HG03575 (cell line): ENCODE measurements at regions not wholly inside any gene's neighbourhood (a gene's known extent, or its start where the extent isn't known, plus 50 kb on each side); places are given as distances from the start of the nearest gene placed in this dataset.
"Not testable (repeated sequence)": the region's sequence is repeated elsewhere in the genome, so short reads cannot be mapped to it uniquely, and the experiment has no call there.

ENCODE experiments used
- ATAC-seq: cut with Tn5 transposase; IDR thresholded peaks from one replicate; pipeline ENCODE4 v1.9.1; 2021; ENCODE audit not compliant: unreplicated experiment, insufficient number of reproducible peaks, low FRiP score; ENCODE audit errors: extremely low read depth

DNA sequence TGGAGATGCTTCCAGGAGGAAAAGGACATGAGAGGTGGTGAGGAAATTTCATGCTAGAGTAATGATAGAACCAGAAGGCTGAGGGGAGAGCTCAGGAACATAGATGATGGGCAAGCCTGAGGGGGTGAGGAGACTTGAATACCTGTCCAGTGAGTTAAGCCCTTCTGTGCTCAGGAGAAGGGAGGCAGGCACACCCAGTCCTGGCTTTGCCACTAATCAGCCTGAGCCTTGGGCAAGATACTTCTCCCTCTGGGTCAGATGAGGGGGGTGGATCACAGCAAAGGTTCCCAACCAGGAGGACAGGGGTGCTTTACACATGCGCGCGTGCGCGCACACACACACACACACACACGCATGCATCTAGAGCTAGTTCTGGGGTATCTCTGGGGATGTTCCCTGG is 60.5 kb upstream of the KCNK12 start:
- no peak for ATAC-seq

DNA sequence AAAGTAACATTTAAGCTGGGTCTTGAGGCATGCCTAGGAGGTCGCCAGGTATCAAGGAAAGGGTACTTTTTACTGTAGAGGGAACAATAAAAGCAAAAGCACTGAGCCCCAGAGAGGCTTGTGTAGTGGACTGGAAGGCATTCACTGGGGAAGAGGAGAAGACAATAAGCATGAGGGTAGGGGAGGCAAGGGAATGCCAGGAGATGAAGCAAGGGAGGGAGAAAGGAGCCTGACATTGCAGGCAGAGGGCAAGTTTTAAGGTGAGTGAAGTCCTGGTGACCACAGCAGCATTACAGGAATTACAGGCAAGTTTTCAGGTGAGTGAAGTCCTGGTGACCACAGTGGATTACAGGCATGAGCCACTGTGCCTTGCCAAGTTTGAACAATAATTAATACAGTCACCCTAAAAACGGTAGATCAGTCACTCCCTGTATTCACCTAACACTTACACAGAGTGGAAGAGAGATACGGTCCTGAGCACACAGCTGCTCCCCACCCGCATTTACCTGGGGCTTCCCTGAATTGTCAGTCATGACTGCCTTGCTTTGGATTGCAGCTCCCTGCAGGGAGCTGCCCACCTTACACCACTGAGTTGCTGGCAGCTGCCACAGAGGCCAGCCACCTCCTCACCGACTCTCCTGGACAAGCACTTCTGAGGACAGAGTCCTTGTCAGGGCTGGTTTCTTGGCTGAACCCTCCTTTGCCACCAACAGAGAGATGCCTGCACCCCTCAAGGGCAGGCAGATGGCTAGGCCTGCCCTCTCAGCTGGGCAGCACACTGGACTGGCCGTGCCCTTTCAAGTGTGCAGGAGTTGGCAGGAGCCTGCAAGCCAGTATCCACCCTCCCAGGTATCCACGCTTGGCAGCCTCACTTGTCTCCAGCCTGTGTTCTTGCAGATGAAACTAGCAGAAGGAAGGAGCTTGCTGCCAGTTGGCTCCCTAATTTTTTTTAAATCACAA is 59.0 kb upstream of the KCNK12 start:
- ATAC-seq: no peak

DNA sequence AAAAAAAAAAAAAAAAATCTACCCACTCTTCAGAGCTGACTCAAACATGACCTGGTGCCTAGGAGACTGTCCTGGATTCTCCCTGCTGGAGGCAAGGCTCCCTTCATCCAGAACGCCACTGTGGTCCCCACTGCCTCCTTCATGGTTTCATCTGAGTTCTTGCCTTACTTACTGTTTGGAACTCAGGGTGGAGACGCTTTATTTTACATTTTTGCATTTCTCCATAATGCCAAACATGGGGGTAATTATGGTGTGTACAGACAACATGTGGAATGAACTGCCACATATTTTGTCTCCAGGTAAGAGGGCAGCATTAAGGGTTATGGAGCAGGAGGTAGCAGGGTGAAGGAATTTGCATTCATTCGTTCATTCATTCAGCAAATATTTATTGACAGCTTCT is 58.1 kb upstream of the KCNK12 start:
- ATAC-seq: no peak

DNA sequence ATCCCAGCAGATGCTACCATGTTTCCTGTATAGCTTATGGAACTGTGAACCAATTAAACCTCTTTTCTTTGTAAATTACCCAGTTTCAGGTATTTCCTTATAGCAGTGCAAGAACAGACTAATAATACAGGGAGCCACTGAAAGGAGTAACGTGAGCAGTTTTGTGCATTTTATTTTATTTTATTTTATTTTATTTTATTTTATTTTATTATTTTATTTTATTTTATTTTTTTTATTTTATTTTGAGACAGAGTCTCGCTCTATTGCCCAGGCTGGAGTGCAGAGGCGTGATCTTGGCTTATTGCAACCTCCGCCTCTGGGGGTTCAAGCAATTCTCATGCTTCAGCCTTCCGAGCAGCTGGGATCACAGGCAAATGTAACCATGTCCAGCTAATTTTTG is 55.9 kb upstream of the KCNK12 start:
- no peak for ATAC-seq

DNA sequence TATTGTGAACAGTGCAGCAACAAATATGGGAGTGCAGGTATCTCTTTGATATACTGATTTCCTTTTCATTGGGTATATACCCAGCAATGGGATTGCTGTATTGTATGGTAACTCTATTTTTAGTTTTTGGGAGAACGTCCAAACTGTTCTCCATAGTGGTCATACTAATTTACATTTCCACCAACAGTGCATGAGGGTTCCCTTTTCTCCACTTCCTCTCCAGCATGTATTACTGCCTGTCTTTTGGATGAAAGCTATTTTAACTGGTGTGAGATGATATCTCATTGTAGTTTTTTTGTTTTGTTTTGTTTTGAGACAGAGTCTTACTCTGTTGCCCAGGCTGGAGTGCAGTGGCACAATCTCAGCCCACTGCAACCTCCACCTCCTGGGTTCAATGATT is 52.4 kb upstream of the KCNK12 start:
- not testable (repeated sequence) for ATAC-seq

DNA sequence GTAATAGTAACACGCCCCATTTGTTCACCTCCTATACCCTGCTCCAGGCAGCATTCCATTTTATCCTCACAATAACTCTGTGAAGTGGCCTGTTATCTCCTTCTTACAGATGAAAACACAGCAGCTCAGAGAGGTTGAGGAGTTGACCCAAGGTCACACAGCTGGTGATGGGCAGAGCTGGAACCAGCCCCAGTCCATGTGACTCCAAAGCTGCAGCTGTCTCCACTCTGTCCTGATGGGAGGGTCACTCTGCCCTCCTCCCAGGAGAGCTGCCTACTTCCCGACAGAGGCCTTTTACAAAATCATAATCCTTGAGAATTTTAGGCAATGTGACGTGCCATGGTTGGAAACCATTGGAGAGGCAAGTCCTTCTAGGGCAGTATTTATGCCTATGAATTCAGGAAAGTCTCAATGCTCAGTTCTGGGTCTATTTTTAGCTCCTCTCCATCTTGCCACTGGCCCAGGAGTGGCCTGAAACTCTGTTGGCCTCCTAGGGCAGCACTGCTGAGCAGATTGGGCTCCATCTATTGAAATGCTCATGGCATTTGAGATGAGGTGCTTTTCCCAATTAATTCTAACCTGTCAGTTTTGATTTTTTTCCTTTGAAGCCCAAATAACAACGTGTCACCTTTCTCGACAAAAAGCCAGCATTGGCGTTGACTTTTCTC is 50.1 kb upstream of the KCNK12 start:
- ATAC-seq: no peak
